ENCODE measurements at regions not wholly inside any gene's neighbourhood (a gene's known extent, or its start where the extent isn't known, plus 50 kb on each side); places are given as distances from the start of the nearest gene placed in this dataset.

DNA sequence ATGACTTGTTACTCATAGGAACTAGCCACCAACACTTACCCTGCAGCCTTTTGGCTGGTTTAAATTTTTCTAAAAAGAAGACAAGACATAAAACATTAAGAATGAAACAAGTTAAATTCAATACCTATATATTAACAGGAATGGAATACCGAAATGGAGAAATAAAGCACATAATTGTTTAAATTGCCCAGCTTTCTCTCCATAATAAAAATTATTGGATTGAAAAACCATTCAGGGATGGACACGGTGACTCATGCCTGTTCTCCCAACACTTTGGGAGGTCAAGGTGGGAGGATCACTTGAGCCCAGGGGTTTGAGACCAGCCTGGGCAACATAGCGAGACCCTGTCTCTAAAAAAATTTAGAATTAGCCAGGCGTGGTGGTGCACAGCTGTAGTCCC, 179.4 kb upstream of the MKLN1 start:
- TF ChIP-seq NR3C1 (CRISPR knock-in tag; conservative IDR thresholded peaks at IDR 0.05; ENCODE audit: low read depth), result no peak
- TF ChIP-seq FOXJ3 (CRISPR knock-in tag; IDR thresholded peaks at IDR 0.05; ENCODE audit: borderline replicate concordance), result no peak
- TF ChIP-seq PRRX2 (CRISPR knock-in tag; IDR thresholded peaks at IDR 0.05), result no peak
- TF ChIP-seq ETV6 (CRISPR knock-in tag; IDR thresholded peaks at IDR 0.05), result no peak
- TF ChIP-seq ZNF416 (CRISPR knock-in tag; IDR thresholded peaks at IDR 0.05), result no peak
- TF ChIP-seq, protein P1, sequence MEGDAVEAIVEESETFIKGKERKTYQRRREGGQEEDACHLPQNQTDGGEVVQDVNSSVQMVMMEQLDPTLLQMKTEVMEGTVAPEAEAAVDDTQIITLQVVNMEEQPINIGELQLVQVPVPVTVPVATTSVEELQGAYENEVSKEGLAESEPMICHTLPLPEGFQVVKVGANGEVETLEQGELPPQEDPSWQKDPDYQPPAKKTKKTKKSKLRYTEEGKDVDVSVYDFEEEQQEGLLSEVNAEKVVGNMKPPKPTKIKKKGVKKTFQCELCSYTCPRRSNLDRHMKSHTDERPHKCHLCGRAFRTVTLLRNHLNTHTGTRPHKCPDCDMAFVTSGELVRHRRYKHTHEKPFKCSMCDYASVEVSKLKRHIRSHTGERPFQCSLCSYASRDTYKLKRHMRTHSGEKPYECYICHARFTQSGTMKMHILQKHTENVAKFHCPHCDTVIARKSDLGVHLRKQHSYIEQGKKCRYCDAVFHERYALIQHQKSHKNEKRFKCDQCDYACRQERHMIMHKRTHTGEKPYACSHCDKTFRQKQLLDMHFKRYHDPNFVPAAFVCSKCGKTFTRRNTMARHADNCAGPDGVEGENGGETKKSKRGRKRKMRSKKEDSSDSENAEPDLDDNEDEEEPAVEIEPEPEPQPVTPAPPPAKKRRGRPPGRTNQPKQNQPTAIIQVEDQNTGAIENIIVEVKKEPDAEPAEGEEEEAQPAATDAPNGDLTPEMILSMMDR (IDR thresholded peaks at IDR 0.05), result no peak
- TF ChIP-seq CREB1 (CRISPR knock-in tag; IDR thresholded peaks at IDR 0.05), result no peak
- no peak for TF ChIP-seq IRF2 (CRISPR knock-in tag; IDR thresholded peaks at IDR 0.05; ENCODE audit: borderline replicate concordance, low read depth)
- TF ChIP-seq, protein P2, sequence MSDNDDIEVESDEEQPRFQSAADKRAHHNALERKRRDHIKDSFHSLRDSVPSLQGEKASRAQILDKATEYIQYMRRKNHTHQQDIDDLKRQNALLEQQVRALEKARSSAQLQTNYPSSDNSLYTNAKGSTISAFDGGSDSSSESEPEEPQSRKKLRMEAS (CRISPR knock-in tag; IDR thresholded peaks at IDR 0.05), result no peak
- no peak for TF ChIP-seq FOXK1 (CRISPR knock-in tag; IDR thresholded peaks at IDR 0.05)

Data from WTC11 (cell line).